Left ventricle myocardium inferior (tissue), 1 donor: ENCODE measurements at regions not wholly inside any gene's neighbourhood (a gene's known extent, or its start where the extent isn't known, plus 50 kb on each side); places are given as distances from the start of the nearest gene placed in this dataset.

Experiments used
- DNase-seq: peaks from one replicate; pipeline ENCODE4 v3.0.0-alpha.2; 2020
- H3K27ac ChIP-seq: fragments of 200-600 bp; replicated peaks from 2 replicates; pipeline ENCODE4 v1.8.0; 2021
- H3K27me3 ChIP-seq: fragments of 200-600 bp; 2 replicates; pipeline ENCODE4 v1.8.0; 2021; ENCODE audit warnings: low read depth
- H3K36me3 ChIP-seq: fragments of 200-600 bp; 2 replicates; pipeline ENCODE4 v1.8.0; 2021
- H3K4me1 ChIP-seq: fragments of 200-600 bp; 2 replicates; pipeline ENCODE4 v1.8.0; 2021
- H3K4me3 ChIP-seq: fragments of 200-600 bp; 2 replicates; pipeline ENCODE4 v1.8.0; 2021; ENCODE audit warnings: mild to moderate bottlenecking, moderate library complexity
- H3K9me3 ChIP-seq: fragments of 200-600 bp; replicated peaks from 2 replicates; pipeline ENCODE4 v1.8.0; 2021
- intact Hi-C: fragments of 100-400 bp; cut with micrococcal nuclease; formaldehyde crosslinking; loops from one replicate; pipeline ENCODE4 v1.11.0; 2022
- TF ChIP-seq, protein P1 (sequence below): fragments of 200-600 bp; IDR thresholded peaks from 2 replicates; pipeline ENCODE4 v1.8.0; 2021; ENCODE audit warnings: antibody characterized with exemption, mild to moderate bottlenecking, borderline replicate concordance
- donor health status: DM: no; HTN: yes; CAD: no; lungs with severe emphysema.

DNA sequence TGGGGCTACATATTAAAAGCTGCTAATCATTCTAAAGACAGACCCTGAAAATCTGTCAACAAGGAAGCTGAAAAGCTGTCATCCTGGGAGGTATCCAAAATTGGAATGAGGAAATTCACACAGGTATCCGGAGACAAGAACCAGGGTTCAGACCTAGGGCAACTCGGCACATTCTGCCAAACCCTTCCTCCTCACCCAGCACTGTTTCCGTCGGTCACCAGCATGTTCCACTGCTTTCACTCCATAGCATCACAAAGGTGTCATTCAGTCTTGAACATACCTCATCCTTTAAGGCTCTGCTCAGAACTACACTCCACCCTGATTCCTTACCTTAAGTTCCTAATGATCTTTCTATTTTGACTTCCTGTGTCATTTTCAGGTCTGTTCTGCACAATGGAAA lies 153.1 kb upstream of the RASA1 start:
- no peaks in the 10 kb centered on the region for H3K27me3 ChIP-seq
- no peak for DNase-seq

DNA sequence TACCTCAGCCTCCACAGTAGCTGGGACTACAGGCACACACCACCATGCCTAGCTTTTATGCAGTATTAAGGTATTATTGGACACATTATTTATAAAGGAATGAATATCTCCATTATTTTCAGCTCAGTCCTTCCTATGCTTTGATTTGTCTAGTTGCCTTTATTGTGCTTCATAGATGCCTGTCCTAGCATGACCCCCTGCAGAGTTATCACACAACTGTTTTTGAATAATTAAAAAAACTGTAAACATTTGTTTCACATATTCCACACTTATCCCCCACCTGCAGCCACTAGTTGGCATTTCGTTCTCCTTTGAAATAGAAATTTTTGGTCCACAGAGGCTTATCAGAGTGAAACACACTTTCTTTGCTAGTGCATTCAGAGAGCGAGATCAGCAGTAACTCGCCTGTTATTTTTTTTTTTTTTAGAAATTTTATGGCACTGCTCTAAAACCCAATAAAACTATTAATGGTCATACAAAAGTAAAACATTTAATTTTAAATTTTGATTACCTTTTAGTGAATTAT lies 151.8 kb upstream of the RASA1 start:
- intact Hi-C loops = no loop called here
- Histone ChIP-seq H3K27me3 (no peaks in the 10 kb centered on the region), H3K36me3 (no peaks in the 10 kb centered on the region), H3K27ac (no peak overlapping the region), H3K4me1 (no peaks in the 10 kb centered on the region), H3K9me3 (no peaks in the 10 kb centered on the region), H3K4me3 (no peak overlapping the region)
- TF ChIP-seq, protein P1, sequence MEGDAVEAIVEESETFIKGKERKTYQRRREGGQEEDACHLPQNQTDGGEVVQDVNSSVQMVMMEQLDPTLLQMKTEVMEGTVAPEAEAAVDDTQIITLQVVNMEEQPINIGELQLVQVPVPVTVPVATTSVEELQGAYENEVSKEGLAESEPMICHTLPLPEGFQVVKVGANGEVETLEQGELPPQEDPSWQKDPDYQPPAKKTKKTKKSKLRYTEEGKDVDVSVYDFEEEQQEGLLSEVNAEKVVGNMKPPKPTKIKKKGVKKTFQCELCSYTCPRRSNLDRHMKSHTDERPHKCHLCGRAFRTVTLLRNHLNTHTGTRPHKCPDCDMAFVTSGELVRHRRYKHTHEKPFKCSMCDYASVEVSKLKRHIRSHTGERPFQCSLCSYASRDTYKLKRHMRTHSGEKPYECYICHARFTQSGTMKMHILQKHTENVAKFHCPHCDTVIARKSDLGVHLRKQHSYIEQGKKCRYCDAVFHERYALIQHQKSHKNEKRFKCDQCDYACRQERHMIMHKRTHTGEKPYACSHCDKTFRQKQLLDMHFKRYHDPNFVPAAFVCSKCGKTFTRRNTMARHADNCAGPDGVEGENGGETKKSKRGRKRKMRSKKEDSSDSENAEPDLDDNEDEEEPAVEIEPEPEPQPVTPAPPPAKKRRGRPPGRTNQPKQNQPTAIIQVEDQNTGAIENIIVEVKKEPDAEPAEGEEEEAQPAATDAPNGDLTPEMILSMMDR = no peak
- DNase-seq = no peak

More for the DNA sequence above, 153.1 kb upstream of the RASA1 start:
- H3K27ac ChIP-seq = no peak overlapping the region
- no peaks in the 10 kb centered on the region for H3K4me1 ChIP-seq
- H3K4me3 ChIP-seq = no peak overlapping the region
- TF ChIP-seq, protein P1 = no peak
- intact Hi-C loops = no loop called here
- no peaks in the 10 kb centered on the region for H3K36me3 ChIP-seq
- no peaks in the 10 kb centered on the region for H3K9me3 ChIP-seq

DNA sequence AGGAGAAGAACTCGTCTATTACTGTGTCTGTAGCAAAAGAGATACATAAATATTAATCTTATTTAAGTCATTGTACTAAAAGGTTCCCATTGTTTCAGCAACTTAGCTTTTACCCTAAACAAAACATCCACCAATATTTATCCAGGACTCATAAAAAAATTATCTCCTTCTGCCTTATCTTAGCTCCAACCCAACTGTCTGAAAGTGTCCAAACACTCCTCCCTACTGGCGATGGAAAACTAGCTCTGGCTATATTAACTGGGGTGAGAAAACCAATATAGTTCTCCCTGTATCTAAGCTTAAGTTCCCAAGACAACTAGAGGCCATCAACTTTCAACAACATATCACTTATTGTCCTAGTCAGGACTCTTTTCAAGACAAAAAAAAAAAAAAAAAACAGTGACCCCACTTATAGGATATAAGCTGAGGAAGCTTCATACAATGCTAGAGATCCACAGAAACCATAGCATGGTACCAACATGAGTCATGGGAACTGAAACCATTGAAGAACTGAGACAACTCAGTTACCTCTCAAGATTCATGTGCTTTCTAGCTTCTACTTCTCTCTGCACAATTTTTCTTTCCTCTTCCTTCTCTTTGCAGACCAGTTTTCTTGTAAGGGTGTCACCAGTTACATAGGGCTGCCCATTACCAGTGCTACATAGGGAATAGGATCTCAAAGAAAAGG lies 150.7 kb upstream of the RASA1 start:
- Histone ChIP-seq H3K27ac (no peak overlapping the region), H3K36me3 (no peaks in the 10 kb centered on the region), H3K27me3 (no peaks in the 10 kb centered on the region), H3K9me3 (no peaks in the 10 kb centered on the region), H3K4me3 (no peak overlapping the region), H3K4me1 (no peaks in the 10 kb centered on the region)
- intact Hi-C loops = no loop called here
- TF ChIP-seq, protein P1 = no peak
- DNase-seq = no peak

DNA sequence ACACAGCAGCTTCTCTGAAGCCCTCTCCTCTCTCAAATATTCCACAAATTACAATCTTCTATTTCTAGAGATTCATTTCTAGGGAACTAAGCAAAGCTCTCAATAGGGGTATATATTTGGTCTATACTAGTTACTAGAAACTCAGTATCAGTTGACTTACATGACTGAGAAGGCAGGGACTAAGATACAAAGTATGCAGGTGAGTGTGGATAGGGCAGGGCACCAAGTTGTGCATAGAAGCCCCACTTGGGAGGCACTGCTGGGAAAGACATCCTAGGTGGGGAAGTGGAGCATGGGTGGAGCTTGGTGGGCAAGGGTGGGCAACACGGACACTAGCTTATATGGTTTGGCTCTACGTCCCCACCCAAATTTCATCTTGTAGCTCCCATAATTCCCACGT lies 148.1 kb upstream of the RASA1 start:
- DNase-seq = no peak
- Histone ChIP-seq H3K27me3 (no peaks in the 10 kb centered on the region), H3K36me3 (no peaks in the 10 kb centered on the region), H3K9me3 (no peaks in the 10 kb centered on the region), H3K4me3 (no peak overlapping the region), H3K4me1 (no peaks in the 10 kb centered on the region), H3K27ac (no peak overlapping the region)
- intact Hi-C loops = no loop called here
- TF ChIP-seq, protein P1 = no peak

DNA sequence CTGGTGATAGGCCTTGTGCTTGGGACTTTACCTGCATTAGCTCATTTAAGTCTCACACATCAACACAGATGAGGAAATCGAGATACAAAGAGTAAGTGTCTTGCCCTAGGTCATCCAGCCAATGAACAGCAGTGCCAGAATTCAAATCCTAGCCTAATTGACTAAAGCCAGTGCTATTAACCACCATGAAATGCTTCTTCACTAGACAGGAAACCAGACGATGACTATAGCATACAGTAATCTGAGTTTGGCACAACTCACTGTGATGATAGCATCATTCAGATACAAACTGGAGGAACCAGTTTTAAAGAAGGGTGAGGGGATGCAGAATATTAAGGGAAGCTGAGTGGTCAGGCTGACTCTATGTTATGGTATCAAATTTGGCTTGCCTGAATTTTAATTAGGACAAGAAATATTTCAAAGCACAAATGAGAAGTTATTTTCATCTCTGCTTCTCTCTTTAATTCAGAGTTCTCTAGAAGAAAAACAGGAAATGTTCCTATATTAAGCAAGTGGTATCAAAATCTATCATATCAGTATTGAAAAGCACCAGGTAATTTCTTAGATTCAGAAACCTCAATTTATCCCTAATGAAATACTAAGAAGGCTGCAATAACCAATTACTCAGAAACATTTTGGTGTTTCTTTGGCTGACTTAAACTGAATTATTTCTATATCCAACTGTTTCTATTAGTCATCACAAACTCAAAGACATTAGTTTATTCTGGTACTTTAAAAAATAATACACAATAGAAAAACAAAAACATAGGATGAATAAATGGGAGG lies 147.0 kb upstream of the RASA1 start:
- Histone ChIP-seq H3K36me3 (no peaks in the 10 kb centered on the region), H3K27me3 (no peaks in the 10 kb centered on the region), H3K27ac (no peak overlapping the region), H3K4me1 (no peaks in the 10 kb centered on the region), H3K4me3 (no peak overlapping the region), H3K9me3 (no peaks in the 10 kb centered on the region)
- intact Hi-C loops = no loop called here
- TF ChIP-seq, protein P1 = no peak
- DNase-seq = no peak
